ENCODE measurements at regions not wholly inside any gene's neighbourhood (a gene's known extent, or its start where the extent isn't known, plus 50 kb on each side); places are given as distances from the start of the nearest gene placed in this dataset.

DNA sequence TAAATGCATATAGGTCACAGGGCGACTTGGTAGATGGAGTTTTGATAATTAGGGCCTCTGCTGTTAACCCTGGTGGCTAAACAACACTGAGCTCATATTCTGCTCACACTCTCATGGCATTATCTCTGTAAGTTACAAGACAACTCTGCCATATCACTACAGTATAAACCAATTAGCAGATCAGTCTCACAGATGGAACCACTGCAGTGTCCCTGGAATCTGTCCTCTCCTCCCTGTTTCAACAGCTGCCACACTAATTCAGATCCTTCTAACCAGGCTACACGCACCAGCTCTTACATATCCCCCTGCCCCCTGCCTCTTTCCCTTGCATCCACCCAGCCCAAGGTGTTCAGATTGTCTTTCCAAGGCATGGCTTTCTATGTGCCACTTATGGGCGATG, 161.0 kb upstream of the RMST start:
- TF ChIP-seq POLR2AphosphoS5 (IDR thresholded peaks at IDR 0.05; ENCODE audit: low read depth, low read length) (no peak), TAF1 (IDR thresholded peaks at IDR 0.05; ENCODE audit: borderline replicate concordance, insufficient read depth, low read length) (no peak)
- TF ChIP-seq, protein P1, sequence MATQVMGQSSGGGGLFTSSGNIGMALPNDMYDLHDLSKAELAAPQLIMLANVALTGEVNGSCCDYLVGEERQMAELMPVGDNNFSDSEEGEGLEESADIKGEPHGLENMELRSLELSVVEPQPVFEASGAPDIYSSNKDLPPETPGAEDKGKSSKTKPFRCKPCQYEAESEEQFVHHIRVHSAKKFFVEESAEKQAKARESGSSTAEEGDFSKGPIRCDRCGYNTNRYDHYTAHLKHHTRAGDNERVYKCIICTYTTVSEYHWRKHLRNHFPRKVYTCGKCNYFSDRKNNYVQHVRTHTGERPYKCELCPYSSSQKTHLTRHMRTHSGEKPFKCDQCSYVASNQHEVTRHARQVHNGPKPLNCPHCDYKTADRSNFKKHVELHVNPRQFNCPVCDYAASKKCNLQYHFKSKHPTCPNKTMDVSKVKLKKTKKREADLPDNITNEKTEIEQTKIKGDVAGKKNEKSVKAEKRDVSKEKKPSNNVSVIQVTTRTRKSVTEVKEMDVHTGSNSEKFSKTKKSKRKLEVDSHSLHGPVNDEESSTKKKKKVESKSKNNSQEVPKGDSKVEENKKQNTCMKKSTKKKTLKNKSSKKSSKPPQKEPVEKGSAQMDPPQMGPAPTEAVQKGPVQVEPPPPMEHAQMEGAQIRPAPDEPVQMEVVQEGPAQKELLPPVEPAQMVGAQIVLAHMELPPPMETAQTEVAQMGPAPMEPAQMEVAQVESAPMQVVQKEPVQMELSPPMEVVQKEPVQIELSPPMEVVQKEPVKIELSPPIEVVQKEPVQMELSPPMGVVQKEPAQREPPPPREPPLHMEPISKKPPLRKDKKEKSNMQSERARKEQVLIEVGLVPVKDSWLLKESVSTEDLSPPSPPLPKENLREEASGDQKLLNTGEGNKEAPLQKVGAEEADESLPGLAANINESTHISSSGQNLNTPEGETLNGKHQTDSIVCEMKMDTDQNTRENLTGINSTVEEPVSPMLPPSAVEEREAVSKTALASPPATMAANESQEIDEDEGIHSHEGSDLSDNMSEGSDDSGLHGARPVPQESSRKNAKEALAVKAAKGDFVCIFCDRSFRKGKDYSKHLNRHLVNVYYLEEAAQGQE (IDR thresholded peaks at IDR 0.05; ENCODE audit: insufficient read depth in 1 of 2, low read depth in 2 of 2, low read length in 2 of 2), result no peak
